Retinal pigment epithelial cell (primary cell): ENCODE measurements at regions not wholly inside any gene's neighbourhood (a gene's known extent, or its start where the extent isn't known, plus 50 kb on each side); places are given as distances from the start of the nearest gene placed in this dataset.
"Not testable (repeated sequence)": the region's sequence is repeated elsewhere in the genome, so short reads cannot be mapped to it uniquely, and the experiment has no call there.

ENCODE experiments used
- DNase-seq: peaks from one replicate; pipeline ENCODE4 v3.0.0-alpha.2; 2010; ENCODE audit warnings: low read depth
- H3K4me3 ChIP-seq: 2 replicates; pipeline ENCODE4 v1.5.1; 2011; ENCODE audit warnings: mild to moderate bottlenecking, low read length, control low read depth, moderate library complexity
- TF ChIP-seq, protein P1 (sequence below): conservative IDR thresholded peaks from 2 replicates; pipeline ENCODE4 v1.5.1; 2011; ENCODE audit warnings: low read depth, low read length, control low read depth, inconsistent platforms

GRCh38 chr15:69675731-69676130 lies 223.1 kb downstream of the RPLP1 start:
- TF ChIP-seq, protein P1, sequence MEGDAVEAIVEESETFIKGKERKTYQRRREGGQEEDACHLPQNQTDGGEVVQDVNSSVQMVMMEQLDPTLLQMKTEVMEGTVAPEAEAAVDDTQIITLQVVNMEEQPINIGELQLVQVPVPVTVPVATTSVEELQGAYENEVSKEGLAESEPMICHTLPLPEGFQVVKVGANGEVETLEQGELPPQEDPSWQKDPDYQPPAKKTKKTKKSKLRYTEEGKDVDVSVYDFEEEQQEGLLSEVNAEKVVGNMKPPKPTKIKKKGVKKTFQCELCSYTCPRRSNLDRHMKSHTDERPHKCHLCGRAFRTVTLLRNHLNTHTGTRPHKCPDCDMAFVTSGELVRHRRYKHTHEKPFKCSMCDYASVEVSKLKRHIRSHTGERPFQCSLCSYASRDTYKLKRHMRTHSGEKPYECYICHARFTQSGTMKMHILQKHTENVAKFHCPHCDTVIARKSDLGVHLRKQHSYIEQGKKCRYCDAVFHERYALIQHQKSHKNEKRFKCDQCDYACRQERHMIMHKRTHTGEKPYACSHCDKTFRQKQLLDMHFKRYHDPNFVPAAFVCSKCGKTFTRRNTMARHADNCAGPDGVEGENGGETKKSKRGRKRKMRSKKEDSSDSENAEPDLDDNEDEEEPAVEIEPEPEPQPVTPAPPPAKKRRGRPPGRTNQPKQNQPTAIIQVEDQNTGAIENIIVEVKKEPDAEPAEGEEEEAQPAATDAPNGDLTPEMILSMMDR: no peak
- DNase-seq: no peak
- H3K4me3 ChIP-seq: no peak overlapping the region

- DNase-seq: no peak
- TF ChIP-seq, protein P1: no peak
- H3K4me3 ChIP-seq: no peak overlapping the region
Observed at GRCh38 chr15:69677403-69677802, 224.8 kb downstream of the RPLP1 start.

GRCh38 chr15:69679623-69680228 lies 227.1 kb downstream of the RPLP1 start:
- TF ChIP-seq, protein P1: no peak
- no peak for DNase-seq
- H3K4me3 ChIP-seq: no peak overlapping the region

DNA sequence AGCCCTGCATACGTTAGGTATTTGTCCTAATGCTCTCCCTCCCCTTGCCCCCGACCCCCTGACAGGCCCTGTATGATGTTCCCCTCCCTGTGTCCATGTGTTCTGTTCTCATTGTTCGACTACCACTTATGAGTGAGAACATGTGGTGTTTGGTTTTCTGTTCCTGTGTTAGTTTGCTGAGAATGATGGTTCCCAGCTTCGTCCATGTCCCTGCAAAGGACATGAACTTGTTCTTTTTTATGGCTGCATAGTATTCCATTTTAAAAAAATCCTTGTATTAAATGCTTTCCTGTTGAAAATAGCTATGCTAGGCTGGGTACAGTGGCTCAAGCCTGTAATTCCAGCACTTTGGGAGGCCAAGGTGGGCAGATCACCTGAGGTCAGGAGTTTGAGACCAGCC lies 232.2 kb downstream of the RPLP1 start:
- DNase-seq, H3K4me3 ChIP-seq: not testable (repeated sequence)

DNA sequence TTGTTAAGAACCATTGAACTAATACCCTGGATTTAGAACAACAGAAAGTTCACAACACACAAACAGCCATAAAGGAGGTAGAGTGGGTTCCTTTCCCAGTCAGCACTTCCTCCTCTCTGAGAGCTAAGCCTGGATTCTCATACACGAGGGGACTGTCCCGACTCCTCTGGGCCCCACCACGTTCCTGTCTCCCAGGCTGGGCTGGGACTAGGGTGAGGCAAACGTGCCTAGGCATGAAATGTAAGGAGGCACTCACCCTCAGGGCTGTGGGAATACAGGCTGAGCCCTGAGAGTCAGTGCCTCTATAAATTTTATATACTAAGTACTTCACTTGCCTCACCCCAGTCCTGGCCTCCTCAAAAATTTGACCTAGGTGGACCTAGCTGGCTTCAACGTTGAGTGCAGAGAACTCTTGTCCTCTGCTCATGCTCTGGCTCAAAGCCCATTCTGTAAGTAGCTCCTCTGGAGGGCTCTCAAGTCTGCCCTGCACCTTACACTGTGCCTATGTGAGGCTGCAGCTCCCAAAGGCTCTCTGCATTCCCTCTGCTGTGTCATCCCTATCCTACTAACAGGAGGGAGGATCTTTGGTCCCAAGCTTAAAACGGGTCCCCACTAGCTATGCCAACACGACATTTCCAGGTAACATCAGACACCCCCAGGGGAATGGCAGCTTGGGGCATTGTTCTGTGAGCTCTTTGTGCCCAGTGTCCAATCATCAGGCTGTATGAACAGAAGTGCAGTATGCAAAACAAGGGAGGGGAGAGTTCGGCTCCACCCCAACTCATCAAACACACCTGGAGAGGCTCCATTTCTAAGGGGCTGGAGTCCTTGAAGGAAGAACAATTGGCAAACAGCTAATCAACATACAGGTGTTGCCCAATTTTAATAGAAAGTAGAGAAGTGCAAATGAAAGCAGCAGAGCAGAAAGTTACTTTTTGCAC lies 233.2 kb downstream of the RPLP1 start:
- H3K4me3 ChIP-seq: no peak overlapping the region
- DNase-seq: no peak
- TF ChIP-seq, protein P1: no peak

- TF ChIP-seq, protein P1: no peak
- no peak for DNase-seq
- no peak overlapping the region for H3K4me3 ChIP-seq
Observed at GRCh38 chr15:69686626-69687025, 234.0 kb downstream of the RPLP1 start.

- TF ChIP-seq, protein P1: no peak
- H3K4me3 ChIP-seq: no peak overlapping the region
- no peak for DNase-seq
Observed at GRCh38 chr15:69689133-69689532, 236.5 kb downstream of the RPLP1 start.
